ENCODE measurements at regions not wholly inside any gene's neighbourhood (a gene's known extent, or its start where the extent isn't known, plus 50 kb on each side); places are given as distances from the start of the nearest gene placed in this dataset.

- TF ChIP-seq POLR2AphosphoS5 (IDR thresholded peaks at IDR 0.05) = no peak
- TF ChIP-seq EP300 (IDR thresholded peaks at IDR 0.05) = no peak
- TF ChIP-seq CTCF (IDR thresholded peaks at IDR 0.05) = no peak
- TF ChIP-seq POLR2A (IDR thresholded peaks at IDR 0.05) = no peak
- H3K27ac ChIP-seq = no peak overlapping the region
- no peak for DNase-seq
- intact Hi-C loops (cut with DNase I) = no loop called here
- 19 to 51% methylated on average over 2 of the region's 2 CpGs for WGBS, 2 donors
- no peak overlapping the region for H3K4me3 ChIP-seq
- no peaks in the 10 kb centered on the region for H3K36me3 ChIP-seq
- no peaks in the 10 kb centered on the region for H3K4me1 ChIP-seq
- H3K9me3 ChIP-seq = no peaks in the 10 kb centered on the region
- no peaks in the 10 kb centered on the region for H3K27me3 ChIP-seq
Observed at GRCh38 chr1:70874063-70874462, 173.6 kb downstream of the PTGER3 start.

- Histone ChIP-seq H3K4me1 (no peaks in the 10 kb centered on the region), H3K9me3 (no peaks in the 10 kb centered on the region), H3K4me3 (no peak overlapping the region), H3K27me3 (no peaks in the 10 kb centered on the region), H3K27ac (no peak overlapping the region), H3K36me3 (no peaks in the 10 kb centered on the region)
- TF ChIP-seq EP300 (IDR thresholded peaks at IDR 0.05) (no peak), POLR2AphosphoS5 (IDR thresholded peaks at IDR 0.05) (no peak), POLR2A (IDR thresholded peaks at IDR 0.05) (no peak), CTCF (IDR thresholded peaks at IDR 0.05) (no peak)
- WGBS, 2 donors = 69 to 81% methylated on average over 1 of the region's 1 CpG
- intact Hi-C loops (cut with DNase I) = no loop called here
- no peak for DNase-seq
Observed at GRCh38 chr1:70874818-70875217, 172.8 kb downstream of the PTGER3 start.

- WGBS, 2 donors = 87 to 90% methylated on average over 3 of the region's 3 CpGs
- intact Hi-C loops (cut with DNase I) = no loop called here
Observed at GRCh38 chr1:70877343-70877742, 170.3 kb downstream of the PTGER3 start.

GRCh38 chr1:70887936-70888335 is 159.7 kb downstream of the PTGER3 start:
- TF ChIP-seq EP300 (IDR thresholded peaks at IDR 0.05) (no peak), CTCF (IDR thresholded peaks at IDR 0.05) (no peak), POLR2A (IDR thresholded peaks at IDR 0.05) (no peak), POLR2AphosphoS5 (IDR thresholded peaks at IDR 0.05) (no peak)
- 54 to 58% methylated on average over 3 of the region's 3 CpGs for WGBS, 2 donors

More at GRCh38 chr1:70877343-70877742, 170.3 kb downstream of the PTGER3 start:
- H3K4me3 ChIP-seq = no peak overlapping the region
- H3K4me1 ChIP-seq = no peaks in the 10 kb centered on the region
- H3K27ac ChIP-seq = no peak overlapping the region
- no peaks in the 10 kb centered on the region for H3K27me3 ChIP-seq
- H3K36me3 ChIP-seq = no peaks in the 10 kb centered on the region
- TF ChIP-seq POLR2AphosphoS5 (IDR thresholded peaks at IDR 0.05) = no peak
- no peak for TF ChIP-seq CTCF (IDR thresholded peaks at IDR 0.05)
- TF ChIP-seq POLR2A (IDR thresholded peaks at IDR 0.05) = no peak
- no peak for TF ChIP-seq EP300 (IDR thresholded peaks at IDR 0.05)
- no peak for DNase-seq
- H3K9me3 ChIP-seq = no peaks in the 10 kb centered on the region

GRCh38 chr1:70888722-70889121 is 158.9 kb downstream of the PTGER3 start:
- Histone ChIP-seq H3K36me3 (no peaks in the 10 kb centered on the region), H3K4me1 (peaks cover 0 to 8% (median 0%) of the 10 kb centered on the region in 4 donors), H3K4me3 (no peak overlapping the region), H3K27me3 (no peaks in the 10 kb centered on the region), H3K9me3 (no peaks in the 10 kb centered on the region), H3K27ac (no peak overlapping the region)
- WGBS, 2 donors = 68 to 84% methylated on average over 4 of the region's 4 CpGs
- intact Hi-C loops (cut with DNase I) = no loop called here
- TF ChIP-seq POLR2AphosphoS5 (IDR thresholded peaks at IDR 0.05) = no peak
- TF ChIP-seq POLR2A (IDR thresholded peaks at IDR 0.05) = no peak
- TF ChIP-seq CTCF (IDR thresholded peaks at IDR 0.05) = no peak
- TF ChIP-seq EP300 (IDR thresholded peaks at IDR 0.05) = no peak
- no peak for DNase-seq

More at GRCh38 chr1:70887936-70888335, 159.7 kb downstream of the PTGER3 start:
- Histone ChIP-seq H3K4me3 (no peak overlapping the region), H3K36me3 (no peaks in the 10 kb centered on the region), H3K9me3 (no peaks in the 10 kb centered on the region), H3K4me1 (peaks cover 0 to 8% (median 0%) of the 10 kb centered on the region in 4 donors), H3K27me3 (no peaks in the 10 kb centered on the region), H3K27ac (no peak overlapping the region)
- intact Hi-C loops (cut with DNase I) = no loop called here
- DNase-seq = no peak

Measured in sigmoid colon (tissue), 6 donors.